T47D (cell line): ENCODE measurements at regions not wholly inside any gene's neighbourhood (a gene's known extent, or its start where the extent isn't known, plus 50 kb on each side); places are given as distances from the start of the nearest gene placed in this dataset.

Experiments used
- DNase-seq, 2 experiments: peaks; one replicate each; pipeline versions ENCODE4 v3.0.0 to v3.0.0-alpha.2; 2011 to 2012; ENCODE audit warnings: low read depth in 1 of 2, low spot score in 1 of 2
- JUND ChIP-seq: IDR thresholded peaks from 2 replicates; pipeline ENCODE4 v1.6.1; 2012; ENCODE audit warnings: low read depth
- in situ Hi-C: cut with HindIII; loops from 2 replicates; pipeline ENCODE4 v1.10.0; 2016; ENCODE audit warnings: low sequenced_read_pairs, low pct_unique_long_range_greater_than_20kb

GRCh38 chr2:177073611-177074010, 139.0 kb upstream of the HNRNPA3 start:
- no peak for TF ChIP-seq JUND
- no peak for DNase-seq
- in situ Hi-C loops: no loop called here

GRCh38 chr2:177074099-177074710, 138.4 kb upstream of the HNRNPA3 start:
- no peak for TF ChIP-seq JUND
- no peak for DNase-seq
- in situ Hi-C loops: no loop called here

GRCh38 chr2:177075254-177075653, 137.3 kb upstream of the HNRNPA3 start:
- in situ Hi-C loops: no loop called here
- DNase-seq: no peak
- no peak for TF ChIP-seq JUND

GRCh38 chr2:177076636-177077179, 135.9 kb upstream of the HNRNPA3 start:
- peak in 1 of 2 experiments; percentile 1 for DNase-seq
- in situ Hi-C loops: no loop called here
- TF ChIP-seq JUND: no peak

GRCh38 chr2:177077778-177078177, 134.8 kb upstream of the HNRNPA3 start:
- in situ Hi-C loops: no loop called here

GRCh38 chr2:177078416-177078815, 134.2 kb upstream of the HNRNPA3 start:
- in situ Hi-C loops: no loop called here
- DNase-seq: peak in 1 of 2 experiments; percentile 43
- TF ChIP-seq JUND: no peak

More at GRCh38 chr2:177077778-177078177, 134.8 kb upstream of the HNRNPA3 start:
- no peak for DNase-seq
- TF ChIP-seq JUND: no peak

GRCh38 chr2:177078855-177079254, 133.7 kb upstream of the HNRNPA3 start:
- in situ Hi-C loops: no loop called here
- no peak for TF ChIP-seq JUND
- DNase-seq: no peak

- TF ChIP-seq JUND: no peak
- peak in 1 of 2 experiments; percentile 10 for DNase-seq
- in situ Hi-C loops: no loop called here
Measured at GRCh38 chr2:177080746-177081284, 131.8 kb upstream of the HNRNPA3 start.

- in situ Hi-C loops: no loop called here
- TF ChIP-seq JUND: no peak
- DNase-seq: no peak
Measured at GRCh38 chr2:177084607-177085006, 128.0 kb upstream of the HNRNPA3 start.

- no peak for TF ChIP-seq JUND
- in situ Hi-C loops: no loop called here
- DNase-seq: no peak
Measured at GRCh38 chr2:177088529-177088928, 124.1 kb upstream of the HNRNPA3 start.

GRCh38 chr2:177090967-177091366, 121.6 kb upstream of the HNRNPA3 start:
- no peak for TF ChIP-seq JUND
- in situ Hi-C loops: no loop called here
- DNase-seq: no peak

GRCh38 chr2:177093371-177093770, 119.2 kb upstream of the HNRNPA3 start:
- in situ Hi-C loops: no loop called here
- DNase-seq: no peak
- no peak for TF ChIP-seq JUND

GRCh38 chr2:177098001-177098613, 114.5 kb upstream of the HNRNPA3 start:
- in situ Hi-C loops: no loop called here
- no peak for TF ChIP-seq JUND

More at GRCh38 chr2:177098001-177098613, 114.5 kb upstream of the HNRNPA3 start:
- no peak for DNase-seq
